A673 (cell line): ENCODE measurements at regions not wholly inside any gene's neighbourhood (a gene's known extent, or its start where the extent isn't known, plus 50 kb on each side); places are given as distances from the start of the nearest gene placed in this dataset.

Source experiments
- BruUV-seq: library from RNA; stranded (reverse); fragments of 400-500 nt; replicated peaks from 2 replicates; lab custom pipeline; 2021; lab: Mats Ljungman, UMichigan
- CTCF ChIA-PET: fragments of 300-600 bp; sonication (Branson Sonifier 250); formaldehyde crosslinking; loops from one replicate; lab custom pipeline; 2022; ENCODE audit warnings: antibody characterized with exemption; lab: Charles Lee
- POLR2A ChIA-PET: fragments of 300-600 bp; sonication (Branson Sonifier 250); formaldehyde crosslinking; loops from one replicate; lab custom pipeline; 2022; ENCODE audit warnings: antibody characterized with exemption; ENCODE audit not compliant: low non-redundant PET; lab: Charles Lee
- DNase-seq: peaks from one replicate; pipeline ENCODE4 v3.0.0-alpha.2; 2015; ENCODE audit warnings: low spot score
- H3K27ac ChIP-seq: fragments of 200-600 bp; sonication (generic); 2 replicates; pipeline ENCODE4 v1.5.1; 2016; ENCODE audit warnings: mixed run types, low read depth, mild to moderate bottlenecking, mixed read lengths, antibody characterized with exemption, low read length; ENCODE audit not compliant: poor library complexity, severe bottlenecking
- H3K27me3 ChIP-seq: fragments of 200-600 bp; sonication (generic); replicated peaks from 2 replicates; pipeline ENCODE4 v1.6.1; 2017; ENCODE audit warnings: mixed run types, low read depth, mild to moderate bottlenecking, mixed read lengths, antibody characterized with exemption, low read length; ENCODE audit not compliant: insufficient read depth, poor library complexity
- H3K36me3 ChIP-seq: fragments of 200-600 bp; sonication (generic); 2 replicates; pipeline ENCODE4 v1.6.1; 2016; ENCODE audit warnings: mixed run types, mild to moderate bottlenecking, mixed read lengths, antibody characterized with exemption, low read length; ENCODE audit not compliant: insufficient read depth, poor library complexity, severe bottlenecking
- H3K4me1 ChIP-seq: fragments of 200-600 bp; sonication (generic); 2 replicates; pipeline ENCODE4 v1.6.1; 2017; ENCODE audit warnings: mixed run types, mild to moderate bottlenecking, mixed read lengths, antibody characterized with exemption, low read length; ENCODE audit not compliant: insufficient read depth, poor library complexity, severe bottlenecking
- H3K4me3 ChIP-seq: fragments of 200-600 bp; sonication (generic); 2 replicates; pipeline ENCODE4 v1.5.1; 2016; ENCODE audit warnings: low read depth, mixed run types, mild to moderate bottlenecking, mixed read lengths, low read length; ENCODE audit not compliant: poor library complexity, severe bottlenecking
- H3K9me3 ChIP-seq: fragments of 200-600 bp; sonication (generic); 2 replicates; pipeline ENCODE4 v1.6.1; 2016; ENCODE audit warnings: mixed run types, low read depth, mild to moderate bottlenecking, mixed read lengths, antibody characterized with exemption, low read length; ENCODE audit not compliant: poor library complexity, severe bottlenecking
- CTCF ChIP-seq: fragments of 300-800, 200-600 bp; sonication (generic); conservative IDR thresholded peaks from 2 replicates; pipeline ENCODE4 v1.5.1; 2017; ENCODE audit warnings: low read depth, mild to moderate bottlenecking, antibody characterized with exemption, low read length, moderate library complexity, mixed read lengths
- EZH2 ChIP-seq: fragments of 200-600 bp; sonication (generic); IDR thresholded peaks from 2 replicates; pipeline ENCODE4 v1.6.1; 2017; ENCODE audit warnings: borderline replicate concordance, low read depth, mild to moderate bottlenecking, mixed read lengths, antibody characterized with exemption, low read length; ENCODE audit not compliant: poor library complexity, severe bottlenecking
- intact Hi-C: fragments of 100-400 bp; cut with micrococcal nuclease; formaldehyde crosslinking; loops from one replicate; pipeline ENCODE4 v1.10.0; 2022; ENCODE audit not compliant: unreplicated experiment

GRCh38 chr18:1746131-1746530 is 825.2 kb downstream of the METTL4 start:
- CTCF ChIA-PET = no interaction called here

GRCh38 chr18:1751249-1751648 is 820.1 kb downstream of the METTL4 start:
- CTCF ChIA-PET = no interaction called here
- H3K27me3 ChIP-seq = no peaks in the 10 kb centered on the region
- no peak for TF ChIP-seq EZH2
- TF ChIP-seq CTCF = no peak

More at GRCh38 chr18:1746131-1746530, 825.2 kb downstream of the METTL4 start:
- DNase-seq = no peak
- no peak overlapping the region for H3K4me3 ChIP-seq
- H3K4me1 ChIP-seq = no peaks in the 10 kb centered on the region
- H3K36me3 ChIP-seq = no peaks in the 10 kb centered on the region
- BruUV-seq = no TSS peak
- POLR2A ChIA-PET = no interaction called here
- H3K27ac ChIP-seq = no peak overlapping the region
- H3K27me3 ChIP-seq = peaks cover 6% of the 10 kb centered on the region
- intact Hi-C loops = no loop called here
- no peak for TF ChIP-seq EZH2
- TF ChIP-seq CTCF = no peak
- H3K9me3 ChIP-seq = no peaks in the 10 kb centered on the region

GRCh38 chr18:1760901-1761300 is 810.4 kb downstream of the METTL4 start:
- Histone ChIP-seq H3K36me3 (no peaks in the 10 kb centered on the region), H3K4me3 (no peak overlapping the region), H3K4me1 (no peaks in the 10 kb centered on the region), H3K27me3 (no peaks in the 10 kb centered on the region), H3K9me3 (no peaks in the 10 kb centered on the region), H3K27ac (no peak overlapping the region)
- no TSS peak for BruUV-seq
- intact Hi-C loops = no loop called here
- CTCF ChIA-PET = no interaction called here
- POLR2A ChIA-PET = no interaction called here
- no peak for TF ChIP-seq EZH2
- no peak for TF ChIP-seq CTCF
- DNase-seq = no peak

More at GRCh38 chr18:1751249-1751648, 820.1 kb downstream of the METTL4 start:
- Histone ChIP-seq H3K9me3 (no peaks in the 10 kb centered on the region), H3K4me1 (no peaks in the 10 kb centered on the region), H3K27ac (no peak overlapping the region), H3K4me3 (no peak overlapping the region), H3K36me3 (no peaks in the 10 kb centered on the region)
- no TSS peak for BruUV-seq
- DNase-seq = no peak
- POLR2A ChIA-PET = no interaction called here
- intact Hi-C loops = no loop called here
